GM19467 (cell line): ENCODE measurements at regions not wholly inside any gene's neighbourhood (a gene's known extent, or its start where the extent isn't known, plus 50 kb on each side); places are given as distances from the start of the nearest gene placed in this dataset.

Experiments used
- ATAC-seq: cut with Tn5 transposase; IDR thresholded peaks from one replicate; pipeline ENCODE4 v1.9.1; 2021; ENCODE audit warnings: mild to moderate bottlenecking, moderate library complexity; ENCODE audit not compliant: unreplicated experiment

DNA sequence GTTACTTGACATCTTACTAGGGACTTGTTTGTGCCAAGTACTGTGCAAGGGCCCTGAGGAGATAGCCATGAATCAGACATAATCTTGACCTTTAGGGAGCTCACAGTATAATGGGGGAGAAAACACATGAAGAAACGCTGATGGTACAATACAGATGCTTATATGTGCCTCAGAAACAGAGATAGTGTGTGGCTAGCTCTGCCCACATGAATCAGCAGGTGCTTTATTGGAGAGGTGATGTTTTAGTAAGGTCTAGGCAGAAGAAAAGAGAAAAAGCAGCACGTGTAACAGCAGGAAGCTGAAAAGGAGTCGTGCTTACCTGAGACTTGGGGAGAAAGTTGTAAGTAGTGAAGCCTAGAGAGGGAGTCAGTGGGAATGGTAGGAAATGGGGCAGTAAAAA, 60.6 kb upstream of the LMO4 start:
- ATAC-seq, result no peak

DNA sequence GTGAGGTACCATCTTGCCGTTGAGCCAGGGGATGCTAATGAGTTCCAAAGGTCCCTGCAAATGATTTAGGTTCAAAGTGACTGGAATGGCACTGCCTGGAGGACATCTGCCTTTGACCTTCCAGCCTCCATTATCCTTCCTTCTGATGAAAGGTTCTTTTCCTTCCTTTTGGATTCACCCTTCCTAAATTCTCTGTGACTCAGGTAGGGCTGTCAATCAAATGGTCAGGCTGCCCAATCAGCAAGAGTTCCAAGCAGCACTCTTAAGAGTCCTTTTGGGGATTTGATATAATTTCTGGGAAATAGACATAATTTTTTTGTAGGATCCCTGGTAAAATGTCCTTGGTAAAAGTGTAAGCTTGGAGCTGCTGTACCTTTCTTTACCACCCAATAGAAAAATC, 58.8 kb upstream of the LMO4 start:
- no peak for ATAC-seq

DNA sequence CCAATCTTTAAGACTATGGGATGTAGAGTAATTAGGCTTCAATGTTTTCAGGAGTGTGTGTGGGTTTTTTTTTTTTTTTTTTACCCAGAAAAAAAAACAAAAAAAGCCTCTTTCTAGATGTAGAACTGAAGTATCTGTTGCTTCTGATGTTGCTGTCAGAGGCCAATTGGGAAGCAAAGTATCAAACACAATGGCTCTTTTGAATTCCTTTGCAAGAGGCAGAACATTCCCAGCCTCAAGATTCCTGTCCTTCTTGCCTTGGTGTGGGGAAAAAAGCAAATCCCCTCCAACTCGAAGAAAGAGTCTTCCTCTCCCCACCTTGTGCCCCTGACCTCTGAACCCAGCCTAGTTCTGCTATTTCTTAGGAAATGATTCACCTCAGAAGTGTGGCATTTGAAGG, 55.4 kb upstream of the LMO4 start:
- ATAC-seq, result no peak

DNA sequence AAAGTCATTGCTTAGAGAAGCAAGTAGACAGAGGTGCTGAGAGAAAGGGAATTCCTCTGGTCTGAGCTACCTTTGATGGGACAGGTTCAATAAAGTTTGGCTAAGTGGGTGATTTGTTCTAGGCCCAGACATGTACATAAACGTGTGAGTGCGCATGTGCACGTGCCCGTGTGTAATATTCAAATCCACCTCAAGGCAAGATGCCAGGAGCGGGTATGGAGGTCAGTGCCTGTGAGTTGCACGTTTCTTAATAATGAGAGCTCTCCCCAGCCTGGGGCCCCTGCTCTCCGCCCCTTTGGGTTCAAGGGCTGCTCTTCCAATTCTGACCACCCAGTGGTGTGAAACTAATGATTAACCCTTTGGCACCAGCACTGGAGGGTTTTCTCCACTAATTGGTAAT, 53.8 kb upstream of the LMO4 start:
- no peak for ATAC-seq

DNA sequence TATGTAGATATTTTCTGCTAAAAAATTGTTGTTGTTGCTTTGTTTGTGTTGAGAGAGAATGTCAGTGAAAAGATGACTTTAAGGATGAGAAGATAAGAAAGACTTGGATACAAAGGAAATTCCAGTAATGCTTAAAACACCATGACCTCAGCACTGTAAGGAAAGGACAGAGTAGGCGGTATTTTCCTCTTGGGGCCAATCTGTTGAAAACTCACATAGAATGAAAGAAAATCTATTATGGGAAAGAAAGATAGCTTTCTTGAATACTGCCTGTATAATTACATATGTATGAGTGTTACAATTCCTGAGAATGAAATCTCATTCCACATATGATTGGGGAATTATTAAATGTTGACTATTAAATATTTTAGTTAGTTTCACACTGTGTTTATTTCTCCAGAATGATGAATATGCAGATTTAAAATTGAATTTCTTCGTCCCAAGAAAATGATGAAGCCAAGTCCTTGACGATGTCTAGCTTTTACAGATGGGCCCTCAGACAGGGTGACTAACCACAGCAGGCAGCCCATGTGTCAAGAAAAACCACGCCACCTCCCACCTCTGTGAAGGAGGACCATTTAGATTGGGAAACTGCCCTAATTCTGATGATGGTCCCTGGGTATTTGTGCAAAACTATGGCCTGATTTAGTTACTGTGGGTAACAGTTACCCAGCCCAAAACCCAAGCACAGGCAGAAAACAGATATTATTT, 49.7 kb upstream of the LMO4 start:
- ATAC-seq, result no peak
